GM19043 (cell line): ENCODE measurements at regions not wholly inside any gene's neighbourhood (a gene's known extent, or its start where the extent isn't known, plus 50 kb on each side); places are given as distances from the start of the nearest gene placed in this dataset.

Source experiments
- ATAC-seq: cut with Tn5 transposase; IDR thresholded peaks from one replicate; pipeline ENCODE4 v1.9.1; 2021; ENCODE audit warnings: low read depth; ENCODE audit not compliant: unreplicated experiment

DNA sequence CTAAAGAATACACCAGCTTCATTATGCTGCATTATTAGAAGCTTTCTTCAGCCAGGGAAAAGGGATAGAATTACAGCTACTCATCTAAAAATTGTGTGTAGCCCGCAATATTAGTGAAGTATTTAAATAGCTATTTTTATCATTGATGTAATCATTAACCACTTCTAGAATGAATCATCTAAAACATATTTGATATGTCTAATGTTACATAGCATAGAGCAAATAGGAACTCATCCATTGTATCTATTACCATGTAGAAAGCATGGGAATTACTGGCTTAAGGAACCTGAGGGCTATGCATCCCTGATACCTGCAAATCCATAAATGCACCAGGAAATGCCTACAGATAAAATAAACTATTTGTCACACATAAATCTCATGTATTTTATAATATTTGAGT lies 54.5 kb upstream of the VGLL3 start:
- no peak for ATAC-seq

DNA sequence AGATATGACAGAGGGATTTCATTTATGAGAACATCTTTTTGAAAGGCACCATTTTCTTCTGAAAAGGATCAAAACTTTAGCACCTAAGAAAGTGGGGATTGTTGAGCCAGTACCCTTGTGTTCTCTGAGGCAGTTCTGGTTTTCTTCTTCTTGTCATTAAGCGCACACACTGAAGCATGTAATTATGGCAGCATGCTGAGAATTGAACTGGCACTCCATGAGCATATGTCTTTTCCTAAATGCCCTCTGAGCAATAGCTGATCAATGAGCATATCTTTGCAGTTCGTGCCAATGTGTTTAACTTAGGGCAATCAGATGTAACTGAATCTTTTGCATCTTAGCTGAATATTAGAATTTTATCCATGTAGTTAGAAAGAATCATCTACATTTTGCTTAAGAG lies 53.9 kb upstream of the VGLL3 start:
- ATAC-seq: no peak

DNA sequence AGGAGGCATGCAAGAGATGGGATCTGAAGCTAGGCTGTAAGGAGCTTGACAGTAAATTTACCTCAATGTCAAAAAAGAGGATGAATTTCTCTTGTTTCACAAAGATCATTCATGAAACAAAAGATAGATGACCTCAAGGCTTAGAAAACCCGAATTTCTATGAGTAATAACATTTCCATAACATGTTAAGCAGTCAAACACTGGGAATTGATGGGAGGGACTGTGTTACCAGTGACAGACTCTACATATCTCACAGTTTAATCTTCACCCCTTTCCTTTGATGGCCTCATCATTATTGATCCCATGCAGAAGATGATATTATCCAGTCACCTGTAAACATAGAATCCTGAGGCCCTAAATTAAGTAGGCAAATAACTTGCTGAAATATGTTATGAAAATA lies 53.5 kb upstream of the VGLL3 start:
- no peak for ATAC-seq

DNA sequence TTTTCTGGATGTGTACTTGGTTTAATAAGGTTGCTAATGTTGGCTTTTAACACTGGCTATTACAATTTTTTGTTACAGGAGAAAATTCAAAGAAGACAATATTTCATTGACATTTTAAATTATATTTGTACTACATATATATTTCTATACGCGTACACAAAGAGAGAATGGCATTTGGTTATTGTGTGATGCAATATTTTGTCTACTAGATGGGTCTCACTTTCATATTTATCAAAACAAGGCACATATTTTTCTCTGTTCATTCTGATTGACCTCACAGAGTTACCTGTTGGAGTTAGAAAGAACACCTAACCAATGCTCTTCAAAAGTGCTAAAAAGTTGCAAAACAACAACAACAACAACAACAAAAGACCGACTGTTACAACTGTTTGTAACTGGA lies 50.2 kb upstream of the VGLL3 start:
- ATAC-seq: no peak
